GM12873 (cell line): ENCODE measurements at regions not wholly inside any gene's neighbourhood (a gene's known extent, or its start where the extent isn't known, plus 50 kb on each side); places are given as distances from the start of the nearest gene placed in this dataset.

ENCODE experiments used
- CTCF ChIP-seq: IDR thresholded peaks from 2 replicates; pipeline ENCODE4 v1.5.1; 2012; ENCODE audit warnings: low read depth, mild to moderate bottlenecking, moderate library complexity, low read length, control low read depth; ENCODE audit not compliant: insufficient read depth; ENCODE audit errors: missing control alignments

- TF ChIP-seq CTCF: no peak
Observed at GRCh38 chr4:166274775-166275174, 401.7 kb downstream of the TLL1 start.

- no peak for TF ChIP-seq CTCF
Observed at GRCh38 chr4:166277401-166277800, 404.4 kb downstream of the TLL1 start.

GRCh38 chr4:166277853-166278252 lies 404.8 kb downstream of the TLL1 start:
- TF ChIP-seq CTCF: no peak

GRCh38 chr4:166279261-166279660 lies 406.2 kb downstream of the TLL1 start:
- no peak for TF ChIP-seq CTCF

GRCh38 chr4:166280642-166281041 lies 407.6 kb downstream of the TLL1 start:
- TF ChIP-seq CTCF: no peak

- no peak for TF ChIP-seq CTCF
Observed at GRCh38 chr4:166282081-166282770, 409.2 kb downstream of the TLL1 start.

- TF ChIP-seq CTCF: no peak
Observed at GRCh38 chr4:166284221-166284620, 411.2 kb downstream of the TLL1 start.
